CD4-positive, alpha-beta T cell treated with Interleukin-6 for 4 hours (primary cell): ENCODE measurements at regions not wholly inside any gene's neighbourhood (a gene's known extent, or its start where the extent isn't known, plus 50 kb on each side); places are given as distances from the start of the nearest gene placed in this dataset.

ENCODE experiments used
- DNase-seq: peaks from one replicate; pipeline ENCODE4 v3.0.0-alpha.2; 2020; ENCODE audit warnings: mixed read lengths

DNA sequence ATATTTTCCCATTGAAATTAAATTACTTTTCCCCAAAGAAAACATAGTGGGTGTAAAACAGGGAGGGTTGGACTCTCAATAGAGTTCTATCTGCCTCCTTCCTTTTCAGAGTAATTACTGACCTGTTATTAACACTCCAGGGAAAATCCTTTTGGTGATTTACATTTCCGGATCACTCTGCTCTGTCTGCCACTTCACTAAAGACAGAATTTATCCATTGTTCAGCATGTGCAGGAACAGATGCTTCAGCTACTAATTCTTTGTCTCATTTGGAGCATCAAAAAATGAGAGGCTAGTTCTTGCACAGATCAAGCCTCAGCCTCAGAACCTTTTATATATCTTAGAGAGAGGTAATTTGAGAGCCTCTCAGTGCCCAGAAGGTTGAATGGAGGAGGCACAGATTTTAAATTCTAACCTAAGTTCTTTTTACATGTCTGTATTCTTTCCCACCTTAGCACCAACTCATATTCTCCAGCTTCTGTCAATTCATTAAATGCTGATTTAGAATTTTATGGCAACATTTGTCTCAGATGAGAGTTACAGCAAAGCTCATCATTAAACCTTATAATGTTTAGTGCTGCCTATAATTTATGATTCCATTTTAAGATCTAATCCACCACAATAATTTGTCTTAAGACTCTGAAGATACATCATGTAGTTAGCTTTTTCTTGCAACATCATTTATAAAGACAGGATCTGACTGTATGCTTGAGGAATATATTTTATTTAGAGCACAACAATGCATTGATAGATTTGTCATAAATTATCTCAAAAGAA is 1494.4 kb downstream of the STIM2 start:
- no peak for DNase-seq

DNA sequence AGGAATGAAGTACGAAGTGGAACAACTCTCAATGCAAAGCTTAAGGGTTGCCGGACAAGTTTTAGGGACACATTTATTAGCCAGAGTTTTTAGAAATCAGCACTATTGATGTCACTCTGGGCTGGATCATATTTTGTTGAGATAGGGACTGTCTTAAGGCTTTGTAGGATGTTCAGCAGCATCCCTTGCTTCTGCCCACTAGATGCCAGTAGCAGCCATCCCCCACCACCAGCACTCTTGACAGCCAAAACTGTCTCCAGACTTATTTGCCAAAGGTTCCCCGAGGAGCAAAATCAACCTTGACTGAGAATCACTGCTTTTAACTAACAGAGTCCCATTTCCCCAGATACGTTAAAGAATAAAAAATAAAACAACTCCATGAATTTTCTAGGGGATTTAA is 1497.3 kb downstream of the STIM2 start:
- no peak for DNase-seq

DNA sequence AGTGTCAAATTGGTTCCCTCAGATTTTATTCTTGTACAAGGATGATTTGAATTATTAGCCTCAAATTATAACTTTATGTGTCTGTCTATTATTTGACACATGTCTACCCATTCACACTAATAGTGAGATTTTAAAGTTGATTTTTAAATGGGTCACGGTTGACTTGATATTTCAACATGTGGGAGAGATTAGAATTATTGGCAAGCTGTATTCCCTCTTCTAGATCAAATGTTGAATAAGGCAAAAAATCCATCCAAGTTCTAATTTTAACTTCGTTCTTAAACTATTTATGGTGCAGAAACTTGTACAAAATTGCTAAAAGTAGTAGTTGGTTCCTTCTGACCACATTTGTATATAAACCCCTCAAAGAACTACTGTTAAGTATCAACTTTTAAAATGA is 1498.0 kb downstream of the STIM2 start:
- DNase-seq, result no peak

DNA sequence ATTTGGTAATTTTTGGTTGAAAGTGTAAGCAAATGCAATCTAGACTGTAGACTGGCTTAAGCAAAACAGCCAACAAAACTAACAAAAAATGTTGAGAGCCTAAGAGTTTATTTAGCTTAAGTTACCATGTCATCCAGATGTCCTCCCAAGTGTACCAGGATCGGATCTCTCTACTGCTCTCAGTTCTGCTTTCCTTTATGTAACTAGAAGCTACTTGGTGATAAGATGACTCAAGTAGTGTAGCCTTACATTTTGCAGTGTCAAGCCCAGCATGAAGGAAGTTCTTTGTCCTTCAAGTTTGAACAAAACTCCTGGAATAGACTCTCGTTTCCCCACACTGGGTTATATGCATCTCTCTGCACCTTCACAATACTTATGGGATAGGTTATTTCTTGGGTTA is 1500.0 kb downstream of the STIM2 start:
- DNase-seq, result no peak

DNA sequence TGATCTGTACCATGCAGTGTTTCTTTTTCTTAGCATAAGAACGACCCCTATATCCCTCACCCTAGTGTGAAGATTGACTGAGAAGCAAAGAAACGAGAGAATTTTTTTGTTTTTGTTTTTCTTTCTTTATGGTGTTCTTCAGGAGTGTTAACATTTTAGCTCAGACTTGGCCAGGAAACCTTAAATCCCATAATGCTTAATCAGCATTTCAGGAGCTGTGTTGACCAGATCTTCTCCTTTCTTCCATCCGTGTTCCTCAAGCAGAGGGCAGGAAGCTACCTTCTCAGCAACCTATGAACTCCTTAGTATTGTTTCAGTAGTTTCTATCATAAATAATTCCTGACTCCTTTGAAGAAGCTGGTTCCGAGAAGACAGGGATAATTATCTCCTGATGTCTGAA is 1501.5 kb downstream of the STIM2 start:
- no peak for DNase-seq

DNA sequence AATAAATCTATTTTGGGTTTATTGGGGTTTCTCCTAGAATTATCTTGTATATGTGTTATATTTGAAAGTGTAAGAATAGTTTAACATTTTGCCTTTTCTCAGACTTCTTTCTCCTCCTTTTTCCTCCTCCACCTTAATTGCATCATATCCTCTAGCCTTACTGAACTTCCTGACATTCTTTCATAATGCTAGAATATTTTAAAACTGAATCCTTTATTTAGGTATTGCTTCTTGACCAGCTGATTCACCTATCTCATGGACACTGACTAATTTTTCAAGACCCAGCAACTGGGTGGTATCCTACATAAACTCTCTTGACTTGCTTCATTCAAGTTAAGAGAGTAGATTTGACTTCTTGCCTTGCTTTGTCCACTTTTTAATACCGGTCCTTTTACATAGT is 1508.9 kb downstream of the STIM2 start:
- no peak for DNase-seq

DNA sequence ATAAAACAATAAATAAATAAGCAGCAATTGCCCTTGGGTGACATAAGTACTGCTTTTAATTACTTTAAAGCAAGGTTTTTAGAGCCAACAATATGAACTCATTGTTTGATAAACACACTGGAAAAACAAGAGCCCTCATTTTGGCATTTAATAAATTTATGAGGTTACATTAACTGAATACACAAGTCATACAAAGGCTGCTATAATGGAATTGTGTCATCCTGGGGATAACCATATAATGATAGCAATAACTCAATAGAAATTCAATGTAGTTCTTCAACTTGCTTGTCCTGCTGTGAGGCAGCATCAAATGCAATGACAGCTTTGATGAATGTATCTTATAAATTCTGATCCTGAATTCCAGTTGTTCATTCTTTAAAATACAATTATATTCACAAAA is 1512.5 kb downstream of the STIM2 start:
- DNase-seq, result no peak

DNA sequence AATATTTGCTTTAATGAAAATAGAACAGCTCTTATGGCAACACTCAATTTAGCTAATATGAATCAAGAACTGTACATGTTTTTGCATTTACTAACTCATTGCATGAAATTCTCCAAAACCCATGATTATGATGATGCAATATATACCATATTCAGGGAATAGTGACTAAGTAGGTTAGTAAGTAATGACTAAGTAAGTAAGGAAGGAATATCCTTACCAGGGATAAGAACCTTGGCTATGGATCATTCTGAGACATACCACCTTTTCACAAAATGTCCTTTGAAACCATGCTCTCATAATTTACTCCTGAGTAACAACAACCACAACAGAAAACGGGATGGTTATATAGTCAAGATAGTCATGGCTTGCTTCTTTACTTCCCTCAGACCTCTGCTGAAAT is 1513.0 kb downstream of the STIM2 start:
- DNase-seq, result no peak

DNA sequence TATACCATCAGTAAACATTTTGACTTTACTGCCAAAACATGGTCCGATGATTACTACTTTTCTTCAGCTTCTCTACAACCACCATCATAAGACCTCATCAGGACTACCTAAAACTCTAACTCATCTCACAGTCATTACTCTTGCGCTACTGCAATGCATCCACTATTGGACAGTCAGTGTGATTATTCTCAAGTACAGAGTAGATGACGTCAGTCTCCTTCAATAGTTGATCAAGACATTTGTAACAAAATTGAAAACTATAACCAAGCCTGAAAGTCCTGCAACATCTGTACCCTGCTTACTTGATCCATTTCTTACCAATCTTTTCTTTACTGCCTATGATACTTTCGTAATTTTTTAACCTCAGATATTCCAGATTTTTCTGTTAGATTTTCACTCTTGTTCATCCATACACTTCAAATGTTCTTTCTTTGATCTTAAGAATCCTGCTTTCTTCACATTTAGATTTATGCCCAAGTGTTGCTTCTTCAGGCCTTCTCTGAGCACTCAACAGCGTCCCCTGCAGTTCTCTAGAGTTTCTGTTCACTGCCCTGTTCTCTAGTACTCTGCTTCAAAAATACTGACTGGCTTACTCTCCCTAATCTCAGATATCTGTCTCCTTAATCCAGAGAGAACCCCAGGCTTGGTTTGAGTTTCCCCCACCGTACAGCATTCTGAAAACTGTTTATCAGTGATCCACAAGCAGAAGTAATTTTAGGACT is 1517.6 kb downstream of the STIM2 start:
- no peak for DNase-seq

DNA sequence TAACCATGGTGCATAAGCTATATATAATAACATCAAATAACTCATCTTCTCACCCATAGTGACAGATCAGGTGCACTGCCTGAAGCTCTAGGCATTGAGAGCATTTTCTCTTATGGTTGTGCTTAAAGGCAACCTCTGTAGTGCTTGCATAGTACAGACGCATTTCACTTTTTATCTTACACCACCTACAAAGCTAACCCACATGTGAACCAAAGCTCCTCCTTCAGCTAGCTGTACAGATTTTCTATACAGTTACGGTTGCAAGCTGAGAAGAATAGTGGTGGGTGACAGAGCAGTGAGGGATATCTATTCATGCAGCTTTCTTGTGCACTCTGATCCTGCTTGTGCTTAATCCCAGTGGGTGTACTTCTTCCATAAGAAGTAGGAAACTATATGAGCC is 1525.2 kb downstream of the STIM2 start:
- no peak for DNase-seq

DNA sequence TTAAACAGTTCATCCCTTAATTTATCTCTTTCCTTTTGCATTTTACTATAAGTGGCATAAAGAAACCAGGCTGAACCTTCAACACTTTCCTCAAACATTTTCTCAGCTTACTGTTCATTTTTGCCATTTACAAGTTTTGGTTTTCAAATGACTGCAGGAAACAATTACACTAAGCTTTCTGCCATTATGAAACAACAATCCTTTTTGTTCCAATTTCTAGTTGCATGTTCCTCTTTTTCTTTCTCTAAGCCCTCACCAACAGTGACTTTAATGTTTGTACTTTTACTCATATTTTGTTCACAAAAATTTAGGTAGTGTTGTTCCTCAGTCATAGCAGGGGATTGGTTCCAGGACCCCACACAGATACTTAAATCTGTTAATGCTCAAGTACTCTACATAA is 1526.1 kb downstream of the STIM2 start:
- DNase-seq, result no peak

DNA sequence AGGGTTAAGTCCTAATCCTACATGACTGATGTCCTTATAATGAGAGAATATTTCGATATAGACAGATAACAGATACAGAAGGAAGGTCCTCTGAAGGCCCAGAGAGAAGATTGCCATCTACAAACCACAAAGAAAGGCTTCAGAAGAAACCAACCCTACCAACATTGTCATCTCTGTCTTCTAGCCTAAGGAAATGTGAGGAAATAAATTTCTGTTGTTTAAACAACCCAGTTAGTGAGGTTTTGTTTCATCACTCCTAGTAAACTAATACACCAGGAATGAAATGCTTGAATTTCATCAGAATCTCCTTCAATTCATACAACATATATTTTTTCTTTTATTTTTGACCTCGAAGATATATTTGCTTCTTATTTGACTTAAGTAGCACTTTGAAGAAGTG is 1527.8 kb downstream of the STIM2 start:
- DNase-seq, result no peak

DNA sequence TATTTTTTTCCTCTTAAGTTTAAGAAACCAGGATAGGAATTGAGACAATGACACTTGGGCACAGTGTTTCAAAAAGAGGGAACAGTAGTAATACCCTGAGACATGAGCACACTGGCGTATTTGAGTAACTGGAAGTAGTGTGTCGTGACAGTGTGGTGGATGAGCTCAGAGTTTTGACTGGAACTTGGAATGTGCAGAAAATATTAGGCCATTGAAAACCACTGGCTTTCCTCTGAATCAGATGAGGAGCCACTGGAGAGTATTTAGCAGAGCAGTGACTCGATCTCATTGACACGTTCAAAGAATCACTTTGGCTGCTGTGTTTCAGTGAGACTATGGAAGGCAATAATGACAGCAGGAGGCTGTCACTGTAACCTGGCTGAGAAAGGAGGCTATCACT is 1531.2 kb downstream of the STIM2 start:
- DNase-seq, result no peak

DNA sequence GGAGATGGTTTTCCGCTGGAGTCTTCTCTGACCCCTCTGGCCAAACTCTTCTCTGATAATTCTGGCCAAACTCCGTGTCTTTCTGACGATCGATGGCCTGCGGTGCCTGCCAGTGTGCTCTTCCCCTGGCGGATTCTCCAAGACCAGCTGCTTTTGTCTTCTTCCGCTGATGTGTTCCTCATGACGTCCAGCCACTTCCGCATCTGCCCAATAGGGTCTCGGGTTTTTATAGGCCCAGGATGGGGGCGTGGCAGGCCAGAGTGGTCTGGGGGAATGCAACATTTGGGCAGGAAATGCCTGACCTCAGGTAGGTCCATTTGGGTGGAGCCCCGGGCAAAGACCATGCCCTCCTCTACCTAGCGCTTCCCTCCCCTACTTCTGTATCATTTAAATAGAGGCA is 1542.1 kb downstream of the STIM2 start:
- DNase-seq, result no peak

DNA sequence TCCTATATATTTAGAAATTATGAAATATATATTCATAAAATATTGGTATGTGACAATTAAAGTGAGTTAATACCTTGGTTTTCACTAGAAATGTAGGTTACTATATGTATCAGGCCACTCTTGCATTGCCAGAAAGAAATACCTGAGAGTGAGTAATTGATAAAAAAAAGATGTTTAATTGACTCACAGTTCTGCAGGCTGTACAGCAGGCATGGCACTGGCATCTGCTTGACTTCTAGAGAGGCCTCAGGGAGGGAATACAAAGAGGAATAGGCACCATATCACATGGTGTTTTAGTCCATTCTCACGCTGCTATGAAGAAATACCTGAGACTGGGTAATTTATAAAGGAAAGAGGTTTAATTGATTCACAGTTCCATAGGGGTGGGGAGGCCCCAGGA is 1560.6 kb downstream of the STIM2 start:
- DNase-seq, result no peak

DNA sequence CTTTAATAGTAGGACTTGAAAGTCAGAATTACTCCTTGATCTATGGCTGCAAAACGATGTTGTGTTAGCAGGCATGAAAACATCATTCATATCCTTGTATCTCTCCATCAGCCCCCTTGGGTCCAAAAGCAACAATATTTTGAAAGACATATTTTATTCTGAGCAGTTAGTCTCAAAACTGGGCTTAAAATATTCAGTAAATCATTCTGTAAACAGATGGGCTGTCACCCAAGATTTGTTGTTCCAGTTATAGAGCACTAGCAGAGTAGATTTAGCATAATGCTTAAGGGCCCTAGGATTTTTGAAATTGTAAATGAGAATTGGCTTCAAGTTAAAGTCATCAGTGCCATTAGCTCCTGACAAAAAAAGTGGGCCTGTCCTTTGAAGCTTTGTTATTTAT is 1565.6 kb downstream of the STIM2 start:
- DNase-seq, result no peak

DNA sequence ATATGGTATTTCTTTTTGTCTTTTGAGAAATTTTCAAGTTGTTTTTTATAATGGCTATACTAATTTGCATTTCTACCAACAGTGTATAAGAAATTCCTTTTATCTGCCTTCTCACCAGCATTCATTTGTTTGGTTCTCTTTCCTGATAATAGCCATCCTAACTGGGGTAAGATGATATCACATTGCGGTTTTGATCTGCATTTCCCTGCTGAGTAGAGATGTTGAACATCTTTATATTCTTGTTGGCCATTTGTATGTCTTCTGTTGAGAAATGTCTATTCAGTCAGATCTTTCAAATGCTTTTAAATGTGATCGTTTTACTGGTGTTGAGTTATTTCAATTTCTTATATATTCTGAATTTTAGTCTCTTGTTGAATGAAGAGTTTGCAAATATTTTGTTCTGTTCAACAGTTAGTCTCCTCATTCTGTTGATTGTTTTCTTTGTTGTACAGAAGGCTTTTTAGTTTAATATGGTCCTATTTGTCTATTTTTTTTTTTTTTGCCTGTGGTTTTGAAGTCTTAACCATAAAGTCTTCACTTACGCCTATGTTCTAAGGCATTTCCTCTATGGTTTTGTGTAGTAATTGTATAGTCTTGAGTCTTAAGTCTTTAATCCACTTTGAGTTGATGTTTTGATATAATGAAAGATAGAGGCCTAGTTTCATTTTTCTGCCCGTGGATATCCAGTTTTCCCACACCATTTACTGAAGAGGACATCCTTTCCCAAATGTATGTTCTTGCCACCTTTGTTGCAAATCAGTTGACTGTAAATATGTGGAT is 1566.9 kb downstream of the STIM2 start:
- DNase-seq, result no peak

DNA sequence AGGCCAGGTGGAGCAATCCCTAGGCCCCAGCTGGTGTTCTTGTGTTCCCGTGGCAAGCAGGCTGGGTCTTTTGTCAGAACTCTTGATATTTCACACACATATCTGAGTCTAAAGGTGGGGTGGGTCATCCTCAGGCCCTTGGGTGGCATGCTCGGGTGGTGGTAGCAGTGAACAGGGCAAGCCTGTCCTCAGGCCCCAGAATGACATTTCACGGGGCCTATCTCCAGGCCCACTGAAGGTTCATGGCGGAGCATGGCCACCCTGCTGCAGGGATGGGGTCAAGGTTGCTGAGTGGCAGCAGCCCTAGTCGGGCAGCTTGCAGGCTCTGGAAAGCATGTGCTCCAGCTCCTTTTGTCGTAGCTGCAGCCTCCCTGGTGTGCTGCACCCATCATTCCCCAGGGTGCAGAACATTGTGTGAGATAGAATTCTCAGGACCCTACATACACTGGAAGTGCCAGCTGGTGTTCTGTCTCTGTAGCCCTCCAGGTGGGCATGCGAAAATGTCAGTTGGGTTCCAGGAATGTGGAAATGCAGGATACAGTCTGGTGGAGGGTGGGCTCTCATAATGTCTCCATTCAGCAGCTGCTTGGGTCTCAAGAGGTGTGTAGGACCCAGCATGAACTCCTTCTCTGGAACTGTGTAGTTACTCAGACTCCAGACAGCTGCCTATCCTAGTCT is 1571.8 kb downstream of the STIM2 start:
- no peak for DNase-seq

DNA sequence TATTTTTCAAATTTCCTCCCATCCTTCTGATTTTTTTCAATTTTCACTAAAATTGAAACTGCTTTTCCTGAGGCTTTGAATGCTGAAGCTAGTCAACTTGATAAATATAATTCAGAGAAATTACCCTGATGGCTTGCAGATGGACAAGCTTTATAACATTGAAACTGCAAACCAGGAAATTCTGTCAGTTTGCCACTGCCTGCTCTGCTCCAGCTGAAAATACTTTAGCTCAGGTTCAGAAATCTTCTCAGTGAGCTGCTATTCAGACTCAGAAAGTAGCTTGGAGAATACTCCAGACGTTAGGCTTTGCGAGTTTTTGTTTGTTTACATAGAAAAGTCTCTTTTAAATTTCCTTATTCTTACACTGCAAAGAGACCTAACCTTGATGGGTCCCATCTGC is 1574.7 kb downstream of the STIM2 start:
- DNase-seq, result no peak

DNA sequence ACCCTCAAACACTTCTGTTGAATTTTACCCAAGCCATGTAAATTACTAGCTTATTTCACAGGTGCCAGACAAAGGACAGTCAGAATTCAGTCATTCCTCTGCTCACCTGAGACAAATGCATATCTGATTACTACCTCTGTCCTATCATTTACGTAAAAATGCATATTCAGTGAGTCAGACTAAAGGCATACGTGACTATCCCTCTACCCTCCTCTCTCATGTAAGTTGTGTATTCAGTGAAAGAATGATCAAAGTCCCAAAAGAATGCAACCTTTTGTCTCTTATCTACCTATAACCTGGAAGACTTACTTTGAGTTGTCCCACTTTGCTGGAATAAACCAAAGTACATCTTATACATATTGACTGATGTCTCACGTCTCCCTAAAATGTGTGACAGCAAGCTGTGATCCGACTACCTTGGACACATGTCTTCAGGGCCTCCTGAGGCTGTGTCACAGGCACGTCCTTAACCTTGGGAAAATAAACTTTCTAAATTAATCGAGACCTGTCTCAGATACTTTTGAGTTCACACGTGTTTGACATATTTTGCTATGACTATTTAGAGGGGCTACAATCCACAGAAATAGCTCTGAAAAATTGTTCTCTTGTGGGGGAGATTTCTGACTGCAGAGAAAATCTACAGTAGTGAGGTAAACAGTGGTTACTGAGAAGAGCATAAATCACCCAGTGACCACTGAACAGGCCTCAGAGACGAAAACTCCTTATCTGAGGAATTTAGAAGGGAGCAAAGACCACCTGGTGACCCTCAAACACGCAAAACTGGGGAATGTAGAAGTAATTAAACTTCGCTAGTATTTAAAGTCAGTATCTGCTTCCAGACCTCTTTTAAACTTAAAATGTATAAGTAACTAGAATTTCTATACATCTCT is 1575.8 kb downstream of the STIM2 start:
- no peak for DNase-seq

DNA sequence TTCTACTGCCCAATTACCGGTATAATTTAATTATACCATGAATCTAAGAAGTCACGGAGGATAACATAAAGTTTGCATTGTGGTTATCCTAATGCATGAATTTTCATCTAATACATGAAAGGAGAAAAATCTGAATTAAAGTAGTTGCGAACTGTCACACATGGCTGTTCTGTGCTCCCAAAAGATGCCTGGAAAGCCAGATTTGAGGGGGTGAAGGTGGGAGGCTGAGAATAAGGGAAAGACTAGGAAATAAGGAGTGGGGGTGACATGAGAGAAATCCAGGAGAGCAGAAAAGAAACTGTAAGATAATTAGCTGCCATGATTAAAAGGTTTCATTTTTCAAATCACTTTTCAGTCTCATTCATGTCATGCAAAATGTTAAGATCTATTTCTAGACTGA is 1582.7 kb downstream of the STIM2 start:
- no peak for DNase-seq

DNA sequence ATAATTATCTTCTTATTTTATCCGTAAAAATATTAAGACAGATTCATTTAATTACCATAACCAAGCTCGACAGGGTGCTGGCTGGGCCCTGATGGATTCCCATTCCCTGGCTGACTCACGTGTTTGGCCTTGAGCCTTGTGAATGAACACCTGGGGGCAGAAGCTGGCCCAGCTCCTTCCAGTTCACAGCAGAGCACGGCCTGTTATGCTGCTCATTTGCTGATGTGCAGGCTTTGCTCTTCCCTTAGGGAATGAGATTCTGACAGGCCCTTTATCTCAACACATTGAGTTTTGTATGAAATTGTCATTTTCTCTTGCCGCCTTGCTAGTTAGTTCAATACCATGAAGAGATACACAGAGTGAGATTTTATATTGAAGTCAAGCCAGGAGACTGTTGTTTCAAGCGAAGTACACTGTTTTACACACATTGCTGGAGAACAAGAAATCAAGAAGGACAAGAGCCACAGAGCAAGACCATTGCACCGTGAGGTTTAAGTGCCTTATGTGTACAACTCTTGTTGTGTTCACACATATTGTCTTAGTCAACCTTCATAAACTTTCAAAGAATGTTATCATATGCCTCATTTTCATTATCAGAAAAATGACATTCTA is 1583.3 kb downstream of the STIM2 start:
- no peak for DNase-seq
